ENCODE measurements at regions not wholly inside any gene's neighbourhood (a gene's known extent, or its start where the extent isn't known, plus 50 kb on each side); places are given as distances from the start of the nearest gene placed in this dataset.

- Histone ChIP-seq H3K4me3 (ENCODE audit: low read depth, low read length) (no peak overlapping the region), H3K9ac (no peak overlapping the region), H3K27me3 (ENCODE audit: control insufficient read depth, insufficient read depth, low read length) (no peaks in the 10 kb centered on the region), H3K4me2 (ENCODE audit: low read length) (no peak overlapping the region), H3K27ac (peak overlapping the region; percentile 60), H3K9me3 (ENCODE audit: control insufficient read depth, low read length) (no peaks in the 10 kb centered on the region), H2AFZ (peak overlapping the region; percentile 64), H3K79me2 (no peaks in the 10 kb centered on the region), H3K36me3 (ENCODE audit: control insufficient read depth, insufficient read depth, low read length) (no peaks in the 10 kb centered on the region), H3K4me1 (peaks cover 27% of the 10 kb centered on the region)
- TF ChIP-seq CTCF (IDR thresholded peaks at IDR 0.05), result no peak
These were observed 224.9 kb upstream of the JUN start for GRCh38 chr1:59008599-59009347.

GRCh38 chr1:59011663-59012062, 227.8 kb upstream of the JUN start:
- Histone ChIP-seq H3K27me3 (ENCODE audit: control insufficient read depth, insufficient read depth, low read length) (no peaks in the 10 kb centered on the region), H3K4me2 (ENCODE audit: low read length) (no peak overlapping the region), H3K36me3 (ENCODE audit: control insufficient read depth, insufficient read depth, low read length) (no peaks in the 10 kb centered on the region), H3K9me3 (ENCODE audit: control insufficient read depth, low read length) (no peaks in the 10 kb centered on the region), H3K79me2 (no peaks in the 10 kb centered on the region), H3K27ac (peak overlapping the region; percentile 50), H3K4me3 (ENCODE audit: low read depth, low read length) (no peak overlapping the region), H3K9ac (no peak overlapping the region), H2AFZ (no peak overlapping the region), H3K4me1 (peaks cover 38% of the 10 kb centered on the region)
- no peak for TF ChIP-seq CTCF (IDR thresholded peaks at IDR 0.05)

- Histone ChIP-seq H2AFZ (no peak overlapping the region), H3K79me2 (no peaks in the 10 kb centered on the region), H3K4me1 (peaks cover 35% of the 10 kb centered on the region), H3K4me2 (ENCODE audit: low read length) (no peak overlapping the region), H3K9me3 (ENCODE audit: control insufficient read depth, low read length) (no peaks in the 10 kb centered on the region), H3K4me3 (ENCODE audit: low read depth, low read length) (no peak overlapping the region), H3K27me3 (ENCODE audit: control insufficient read depth, insufficient read depth, low read length) (no peaks in the 10 kb centered on the region), H3K36me3 (ENCODE audit: control insufficient read depth, insufficient read depth, low read length) (no peaks in the 10 kb centered on the region), H3K9ac (no peak overlapping the region), H3K27ac (peak overlapping the region; percentile 93)
- no peak for TF ChIP-seq CTCF (IDR thresholded peaks at IDR 0.05)
These were observed 228.5 kb upstream of the JUN start for GRCh38 chr1:59012378-59012777.

GRCh38 chr1:59013276-59013927, 229.6 kb upstream of the JUN start:
- Histone ChIP-seq H3K9me3 (ENCODE audit: control insufficient read depth, low read length) (no peaks in the 10 kb centered on the region), H3K36me3 (ENCODE audit: control insufficient read depth, insufficient read depth, low read length) (no peaks in the 10 kb centered on the region), H3K27me3 (ENCODE audit: control insufficient read depth, insufficient read depth, low read length) (no peaks in the 10 kb centered on the region), H3K4me1 (peaks cover 27% of the 10 kb centered on the region), H3K4me2 (ENCODE audit: low read length) (peak overlapping the region; percentile 38), H3K9ac (no peak overlapping the region), H3K79me2 (no peaks in the 10 kb centered on the region), H2AFZ (peak overlapping the region; percentile 74), H3K4me3 (ENCODE audit: low read depth, low read length) (peak overlapping the region; percentile 34), H3K27ac (peak overlapping the region; percentile 93)
- TF ChIP-seq CTCF (IDR thresholded peaks at IDR 0.05), result no peak
